ENCODE measurements at regions not wholly inside any gene's neighbourhood (a gene's known extent, or its start where the extent isn't known, plus 50 kb on each side); places are given as distances from the start of the nearest gene placed in this dataset.
"Not testable (repeated sequence)": the region's sequence is repeated elsewhere in the genome, so short reads cannot be mapped to it uniquely, and the experiment has no call there.

- in situ Hi-C loops (cut with MboI; ENCODE audit: low sequenced_read_pairs, unreplicated experiment) = no loop called here
Observed at GRCh38 chr7:155396661-155397060, 61.3 kb upstream of the EN2 start.

GRCh38 chr7:155397758-155398714, 59.9 kb upstream of the EN2 start:
- in situ Hi-C loops (cut with MboI; ENCODE audit: low sequenced_read_pairs, unreplicated experiment) = not testable (repeated sequence)

More at GRCh38 chr7:155396661-155397060, 61.3 kb upstream of the EN2 start:
- DNase-seq (ENCODE audit: low spot score) = no peak
- TF ChIP-seq CTCF (IDR thresholded peaks at IDR 0.05; ENCODE audit: borderline replicate concordance, control extremely low read depth, extremely low read depth, insufficient read depth, missing control alignments) = no peak

GRCh38 chr7:155398944-155399343, 59.0 kb upstream of the EN2 start:
- DNase-seq (ENCODE audit: low spot score) = no peak
- in situ Hi-C loops (cut with MboI; ENCODE audit: low sequenced_read_pairs, unreplicated experiment) = no loop called here
- TF ChIP-seq CTCF (IDR thresholded peaks at IDR 0.05; ENCODE audit: borderline replicate concordance, control extremely low read depth, extremely low read depth, insufficient read depth, missing control alignments) = peak; percentile 12

More at GRCh38 chr7:155397758-155398714, 59.9 kb upstream of the EN2 start:
- DNase-seq (ENCODE audit: low spot score) = not testable (repeated sequence)

- in situ Hi-C loops (cut with MboI; ENCODE audit: low sequenced_read_pairs, unreplicated experiment) = no loop called here
- DNase-seq (ENCODE audit: low spot score) = no peak
- no peak for TF ChIP-seq CTCF (IDR thresholded peaks at IDR 0.05; ENCODE audit: borderline replicate concordance, control extremely low read depth, extremely low read depth, insufficient read depth, missing control alignments)
Observed at GRCh38 chr7:155399577-155399976, 58.4 kb upstream of the EN2 start.

- TF ChIP-seq CTCF (IDR thresholded peaks at IDR 0.05; ENCODE audit: borderline replicate concordance, control extremely low read depth, extremely low read depth, insufficient read depth, missing control alignments) = no peak
- in situ Hi-C loops (cut with MboI; ENCODE audit: low sequenced_read_pairs, unreplicated experiment) = no loop called here
- no peak for DNase-seq (ENCODE audit: low spot score)
Observed at GRCh38 chr7:155401231-155401630, 56.7 kb upstream of the EN2 start.

GRCh38 chr7:155401884-155402283, 56.0 kb upstream of the EN2 start:
- DNase-seq (ENCODE audit: low spot score) = no peak
- no peak for TF ChIP-seq CTCF (IDR thresholded peaks at IDR 0.05; ENCODE audit: borderline replicate concordance, control extremely low read depth, extremely low read depth, insufficient read depth, missing control alignments)
- in situ Hi-C loops (cut with MboI; ENCODE audit: low sequenced_read_pairs, unreplicated experiment) = no loop called here

- DNase-seq (ENCODE audit: low spot score) = no peak
- TF ChIP-seq CTCF (IDR thresholded peaks at IDR 0.05; ENCODE audit: borderline replicate concordance, control extremely low read depth, extremely low read depth, insufficient read depth, missing control alignments) = no peak
- in situ Hi-C loops (cut with MboI; ENCODE audit: low sequenced_read_pairs, unreplicated experiment) = no loop called here
Observed at GRCh38 chr7:155402941-155403340, 55.0 kb upstream of the EN2 start.
